MCF 10A (cell line): ENCODE measurements at regions not wholly inside any gene's neighbourhood (a gene's known extent, or its start where the extent isn't known, plus 50 kb on each side); places are given as distances from the start of the nearest gene placed in this dataset.

Source experiments
- BruUV-seq: library from RNA; stranded (reverse); fragments of 400-500 nt; replicated peaks from 2 replicates; lab custom pipeline; 2021; lab: Mats Ljungman, UMichigan
- CTCF ChIA-PET: fragments of 300-600 bp; sonication (Branson Sonifier 250); formaldehyde crosslinking; extraction: SDS; loops from one replicate; lab custom pipeline; 2021; ENCODE audit warnings: antibody characterized with exemption, inconsistent platforms; lab: Yijun Ruan, JAX
- POLR2A ChIA-PET: fragments of 300-600, 350-650 bp; sonication (Branson Sonifier 250); formaldehyde crosslinking; extraction: SDS; loops from one replicate; lab custom pipeline; 2020; ENCODE audit warnings: antibody characterized with exemption, inconsistent platforms; lab: Yijun Ruan, JAX
- DNase-seq: peaks from one replicate; pipeline ENCODE4 v3.0.0-alpha.2; 2018; ENCODE audit not compliant: unreplicated experiment
- H3K27ac Mint-ChIP-seq: one replicate; pipeline ENCODE4 v1.8.0; 2022; ENCODE audit warnings: mild to moderate bottlenecking, low read depth, mixed read lengths; ENCODE audit not compliant: unreplicated experiment
- H3K27me3 Mint-ChIP-seq: one replicate; pipeline ENCODE4 v1.8.0; 2022; ENCODE audit warnings: mixed read lengths; ENCODE audit not compliant: insufficient read depth, unreplicated experiment
- H3K36me3 Mint-ChIP-seq: one replicate; pipeline ENCODE4 v1.8.0; 2022; ENCODE audit warnings: mild to moderate bottlenecking, moderate library complexity, mixed read lengths; ENCODE audit not compliant: insufficient read depth, unreplicated experiment
- H3K4me1 Mint-ChIP-seq: one replicate; pipeline ENCODE4 v1.8.0; 2022; ENCODE audit warnings: mixed read lengths; ENCODE audit not compliant: insufficient read depth, unreplicated experiment
- H3K4me3 Mint-ChIP-seq: one replicate; pipeline ENCODE4 v1.8.0; 2022; ENCODE audit warnings: mild to moderate bottlenecking, moderate library complexity, mixed read lengths; ENCODE audit not compliant: unreplicated experiment
- H3K9me3 Mint-ChIP-seq: one replicate; pipeline ENCODE4 v1.8.0; 2022; ENCODE audit warnings: mixed read lengths; ENCODE audit not compliant: unreplicated experiment
- intact Hi-C: fragments of 100-400 bp; cut with micrococcal nuclease; formaldehyde crosslinking; loops from 2 replicates; pipeline ENCODE4 v1.14.1; 2022
- TF ChIP-seq, protein P1 (sequence below): fragments of 200-600 bp; IDR thresholded peaks from one replicate; pipeline ENCODE4 v1.8.0; 2022; ENCODE audit warnings: antibody characterized with exemption, mild to moderate bottlenecking; ENCODE audit not compliant: unreplicated experiment

DNA sequence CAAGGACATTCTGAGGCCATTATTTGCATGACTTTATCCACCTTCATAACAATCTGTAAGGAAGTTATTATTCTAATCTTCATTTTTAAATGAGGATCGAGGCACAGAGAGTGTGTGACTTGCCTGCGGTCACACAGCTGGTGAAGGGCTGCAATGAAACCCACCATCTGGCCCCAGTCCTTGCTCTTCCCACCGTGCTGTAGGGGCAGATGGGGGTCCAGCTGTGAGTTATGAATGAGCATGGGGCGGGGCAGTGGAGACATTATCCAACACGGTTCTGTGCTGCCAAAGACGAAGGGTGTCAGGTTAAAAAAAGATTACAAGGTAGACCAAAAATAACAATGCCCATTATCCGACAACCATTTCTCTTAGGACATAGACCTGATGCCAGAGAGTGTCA, 417.5 kb upstream of the MGMT start:
- no peak overlapping the region for H3K4me3 Mint-ChIP-seq
- no peak overlapping the region for H3K27ac Mint-ChIP-seq
- POLR2A ChIA-PET = no interaction called here
- H3K27me3 Mint-ChIP-seq = no peaks in the 10 kb centered on the region
- no peak for DNase-seq
- CTCF ChIA-PET = no interaction called here
- TF ChIP-seq, protein P1, sequence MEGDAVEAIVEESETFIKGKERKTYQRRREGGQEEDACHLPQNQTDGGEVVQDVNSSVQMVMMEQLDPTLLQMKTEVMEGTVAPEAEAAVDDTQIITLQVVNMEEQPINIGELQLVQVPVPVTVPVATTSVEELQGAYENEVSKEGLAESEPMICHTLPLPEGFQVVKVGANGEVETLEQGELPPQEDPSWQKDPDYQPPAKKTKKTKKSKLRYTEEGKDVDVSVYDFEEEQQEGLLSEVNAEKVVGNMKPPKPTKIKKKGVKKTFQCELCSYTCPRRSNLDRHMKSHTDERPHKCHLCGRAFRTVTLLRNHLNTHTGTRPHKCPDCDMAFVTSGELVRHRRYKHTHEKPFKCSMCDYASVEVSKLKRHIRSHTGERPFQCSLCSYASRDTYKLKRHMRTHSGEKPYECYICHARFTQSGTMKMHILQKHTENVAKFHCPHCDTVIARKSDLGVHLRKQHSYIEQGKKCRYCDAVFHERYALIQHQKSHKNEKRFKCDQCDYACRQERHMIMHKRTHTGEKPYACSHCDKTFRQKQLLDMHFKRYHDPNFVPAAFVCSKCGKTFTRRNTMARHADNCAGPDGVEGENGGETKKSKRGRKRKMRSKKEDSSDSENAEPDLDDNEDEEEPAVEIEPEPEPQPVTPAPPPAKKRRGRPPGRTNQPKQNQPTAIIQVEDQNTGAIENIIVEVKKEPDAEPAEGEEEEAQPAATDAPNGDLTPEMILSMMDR = no peak
- H3K4me1 Mint-ChIP-seq = no peaks in the 10 kb centered on the region
- intact Hi-C loops = no loop called here
- no peaks in the 10 kb centered on the region for H3K9me3 Mint-ChIP-seq
- no peaks in the 10 kb centered on the region for H3K36me3 Mint-ChIP-seq
- BruUV-seq = no TSS peak

DNA sequence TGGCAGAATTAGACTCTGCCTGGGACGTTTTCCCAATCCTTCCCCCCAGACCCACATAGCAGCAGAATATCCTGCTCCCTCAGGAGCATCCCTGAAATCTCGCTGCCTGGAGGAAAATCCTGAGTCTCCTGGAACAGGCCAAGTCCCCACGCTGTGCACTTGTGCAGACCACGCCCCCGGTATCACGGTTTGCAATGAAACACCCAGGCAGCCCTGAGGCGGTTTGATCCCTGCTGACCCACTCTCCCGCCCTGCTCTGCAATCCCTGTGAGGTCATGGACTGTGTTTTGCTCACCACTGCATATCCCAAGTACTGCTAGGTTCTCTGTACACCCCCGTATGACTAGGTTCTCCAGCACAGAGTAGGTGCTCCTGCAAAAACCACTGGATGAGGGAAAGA, 411.8 kb upstream of the MGMT start:
- H3K9me3 Mint-ChIP-seq = no peaks in the 10 kb centered on the region
- no TSS peak for BruUV-seq
- ChIA-PET CTCF (no interaction called here), POLR2A (no interaction called here)
- no peaks in the 10 kb centered on the region for H3K36me3 Mint-ChIP-seq
- no peak overlapping the region for H3K27ac Mint-ChIP-seq
- intact Hi-C loops = no loop called here
- TF ChIP-seq, protein P1 = no peak
- H3K4me3 Mint-ChIP-seq = no peak overlapping the region
- DNase-seq = peak; percentile 10
- H3K4me1 Mint-ChIP-seq = no peaks in the 10 kb centered on the region
- no peaks in the 10 kb centered on the region for H3K27me3 Mint-ChIP-seq

DNA sequence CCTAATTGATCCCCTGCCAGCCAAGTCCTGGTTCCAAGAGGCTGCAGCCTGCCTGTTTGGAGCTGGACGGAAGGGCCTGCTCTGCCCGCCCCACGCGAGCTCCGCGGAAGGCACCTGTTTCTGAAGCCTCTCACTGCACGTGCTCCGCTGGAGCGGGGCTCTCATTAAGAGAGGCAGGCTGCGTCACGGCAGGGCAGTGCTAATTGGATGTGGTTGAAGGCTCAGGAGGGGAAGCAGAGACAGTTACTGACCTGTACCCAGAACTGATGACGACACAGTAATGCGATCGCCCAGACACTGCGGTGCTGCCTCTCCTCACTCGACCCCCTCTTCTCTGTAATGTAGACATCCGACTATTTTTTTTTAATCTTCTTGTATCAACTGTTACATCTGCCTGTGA, 411.1 kb upstream of the MGMT start:
- Mint-ChIP-seq H3K4me3 (no peak overlapping the region), H3K27me3 (no peaks in the 10 kb centered on the region), H3K9me3 (no peaks in the 10 kb centered on the region), H3K4me1 (no peaks in the 10 kb centered on the region), H3K27ac (no peak overlapping the region), H3K36me3 (no peaks in the 10 kb centered on the region)
- TF ChIP-seq, protein P1 = no peak
- CTCF ChIA-PET = no interaction called here
- BruUV-seq = no TSS peak
- POLR2A ChIA-PET = no interaction called here
- DNase-seq = no peak
- intact Hi-C loops = no loop called here

DNA sequence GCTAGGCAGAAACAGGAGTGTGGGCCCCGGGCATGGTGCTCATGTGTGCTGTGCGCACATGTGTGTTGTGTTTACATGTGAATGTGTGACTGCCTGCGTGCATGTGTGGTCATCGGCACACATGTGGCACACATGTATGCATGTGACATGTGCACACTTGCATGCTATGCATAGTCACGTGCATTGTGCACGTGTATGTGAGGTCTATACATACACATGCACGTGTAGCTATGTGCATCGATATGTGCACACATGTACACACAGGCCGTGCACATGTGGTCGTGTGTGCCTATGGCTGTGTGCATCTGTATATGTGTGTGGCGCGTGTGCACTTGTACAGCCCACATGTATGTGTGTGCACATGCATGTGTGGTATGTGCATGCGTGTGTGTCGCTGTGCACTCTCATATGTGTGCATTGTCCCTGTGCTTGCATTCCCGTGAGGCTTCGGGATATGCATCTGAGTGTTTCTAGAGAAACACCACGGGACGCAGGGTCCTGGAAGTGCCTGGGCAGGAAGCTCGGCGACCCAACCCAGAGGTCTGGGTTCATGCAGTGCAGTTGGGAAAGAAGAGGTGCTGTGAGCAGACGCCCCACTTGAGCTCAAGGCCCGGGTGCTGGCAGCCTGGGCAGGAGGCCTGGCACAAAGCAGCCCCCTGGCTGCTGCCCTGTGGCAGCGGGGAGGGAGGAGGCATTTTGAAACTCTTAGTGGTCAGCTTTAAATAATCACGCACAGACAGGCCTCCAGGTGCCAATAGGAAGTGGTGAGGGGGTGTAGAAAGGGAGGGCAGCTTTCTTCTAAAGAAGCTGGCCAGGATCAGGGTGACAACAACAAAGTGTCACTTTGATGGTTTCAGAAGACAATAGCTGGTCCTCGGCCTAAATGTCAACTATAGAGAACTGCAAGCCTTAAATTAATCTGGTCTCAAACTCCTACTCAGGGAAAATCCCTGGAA, 410.0 kb upstream of the MGMT start:
- intact Hi-C loops = no loop called here

More for the DNA sequence above, 410.0 kb upstream of the MGMT start:
- Mint-ChIP-seq H3K9me3 (no peaks in the 10 kb centered on the region), H3K4me3 (no peak overlapping the region), H3K4me1 (no peaks in the 10 kb centered on the region), H3K36me3 (no peaks in the 10 kb centered on the region), H3K27me3 (no peaks in the 10 kb centered on the region), H3K27ac (no peak overlapping the region)
- TF ChIP-seq, protein P1 = no peak
- BruUV-seq = no TSS peak
- DNase-seq = no peak
- ChIA-PET POLR2A (no interaction called here), CTCF (no interaction called here)
